ENCODE measurements at regions not wholly inside any gene's neighbourhood (a gene's known extent, or its start where the extent isn't known, plus 50 kb on each side); places are given as distances from the start of the nearest gene placed in this dataset.
"Not testable (repeated sequence)": the region's sequence is repeated elsewhere in the genome, so short reads cannot be mapped to it uniquely, and the experiment has no call there.

GRCh38 chr2:76149846-76150245 lies 439.1 kb upstream of the GCFC2 start:
- intact Hi-C loops (cut with DNase I; ENCODE audit: low total_unique reads) = no loop called here
- ATAC-seq = no peak

GRCh38 chr2:76139303-76139702 lies 428.6 kb upstream of the GCFC2 start:
- in situ Hi-C loops (cut with MboI; ENCODE audit: low sequenced_read_pairs in 4 of 4); H3K4me3 ChIP-seq; ATAC-seq; H3K36me3 ChIP-seq; H3K4me1 ChIP-seq; H3K9me3 ChIP-seq; DNase-seq; H3K27ac ChIP-seq; H3K27me3 ChIP-seq; intact Hi-C loops (cut with DNase I; ENCODE audit: low total_unique reads): not testable (repeated sequence)

More at GRCh38 chr2:76149846-76150245, 439.1 kb upstream of the GCFC2 start:
- DNase-seq = no peak
- H3K36me3 ChIP-seq = no peaks in the 10 kb centered on the region
- TF ChIP-seq, protein P1, sequence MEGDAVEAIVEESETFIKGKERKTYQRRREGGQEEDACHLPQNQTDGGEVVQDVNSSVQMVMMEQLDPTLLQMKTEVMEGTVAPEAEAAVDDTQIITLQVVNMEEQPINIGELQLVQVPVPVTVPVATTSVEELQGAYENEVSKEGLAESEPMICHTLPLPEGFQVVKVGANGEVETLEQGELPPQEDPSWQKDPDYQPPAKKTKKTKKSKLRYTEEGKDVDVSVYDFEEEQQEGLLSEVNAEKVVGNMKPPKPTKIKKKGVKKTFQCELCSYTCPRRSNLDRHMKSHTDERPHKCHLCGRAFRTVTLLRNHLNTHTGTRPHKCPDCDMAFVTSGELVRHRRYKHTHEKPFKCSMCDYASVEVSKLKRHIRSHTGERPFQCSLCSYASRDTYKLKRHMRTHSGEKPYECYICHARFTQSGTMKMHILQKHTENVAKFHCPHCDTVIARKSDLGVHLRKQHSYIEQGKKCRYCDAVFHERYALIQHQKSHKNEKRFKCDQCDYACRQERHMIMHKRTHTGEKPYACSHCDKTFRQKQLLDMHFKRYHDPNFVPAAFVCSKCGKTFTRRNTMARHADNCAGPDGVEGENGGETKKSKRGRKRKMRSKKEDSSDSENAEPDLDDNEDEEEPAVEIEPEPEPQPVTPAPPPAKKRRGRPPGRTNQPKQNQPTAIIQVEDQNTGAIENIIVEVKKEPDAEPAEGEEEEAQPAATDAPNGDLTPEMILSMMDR (IDR thresholded peaks at IDR 0.05 in 4 of 5, conservative IDR thresholded peaks at IDR 0.05 in 1 of 5) = no peak
- no peak for TF ChIP-seq POLR2A (IDR thresholded peaks at IDR 0.05)
- no peak overlapping the region for H3K27ac ChIP-seq
- H3K27me3 ChIP-seq = no peaks in the 10 kb centered on the region
- H3K4me3 ChIP-seq = no peak overlapping the region
- in situ Hi-C loops (cut with MboI; ENCODE audit: low sequenced_read_pairs in 4 of 4) = no loop called here
- H3K4me1 ChIP-seq = no peaks in the 10 kb centered on the region
- H3K9me3 ChIP-seq = peaks cover 0 to 6% (median 0%) of the 10 kb centered on the region in 3 donors

DNA sequence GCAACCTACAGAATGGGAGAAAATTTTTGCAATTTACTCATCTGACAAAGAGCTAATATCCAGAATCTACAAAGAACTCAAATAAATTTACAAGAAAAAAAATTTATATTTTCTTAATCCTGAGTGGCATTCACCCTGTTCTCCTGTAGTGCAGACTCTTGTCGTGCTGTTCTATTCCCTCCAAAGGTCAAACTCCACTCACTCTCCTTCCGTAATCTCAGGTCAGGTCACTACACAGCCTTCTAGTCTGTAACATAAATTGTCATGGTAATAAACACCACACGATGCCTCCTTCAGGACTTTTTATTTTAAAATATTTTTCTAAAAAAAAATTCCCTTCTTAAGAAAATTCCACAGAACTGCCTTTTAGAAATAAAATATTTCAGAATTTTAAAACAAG lies 417.9 kb upstream of the GCFC2 start:
- ATAC-seq = no peak
- intact Hi-C loops (cut with DNase I; ENCODE audit: low total_unique reads) = no loop called here

DNA sequence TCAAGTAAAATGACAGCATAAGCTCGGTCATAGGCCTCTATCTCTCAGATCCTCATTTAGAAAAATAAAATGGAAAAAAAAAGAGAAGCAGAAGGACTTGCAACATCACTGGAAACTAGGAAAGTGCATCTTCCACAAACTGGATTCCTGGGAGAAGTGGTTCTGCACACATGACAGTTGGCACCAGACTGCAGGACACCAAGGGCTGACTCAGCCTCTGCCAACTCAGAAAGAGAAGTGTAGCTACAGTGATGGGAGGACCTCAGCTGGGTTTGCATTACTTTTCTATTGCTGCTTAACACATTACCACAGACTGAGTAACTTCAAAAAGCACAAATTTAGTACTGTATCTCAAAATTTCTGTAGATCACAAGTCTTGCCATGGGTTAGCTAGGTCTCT lies 409.5 kb upstream of the GCFC2 start:
- Histone ChIP-seq H3K27me3 (no peaks in the 10 kb centered on the region), H3K4me1 (no peaks in the 10 kb centered on the region), H3K4me3 (no peak overlapping the region), H3K27ac (no peak overlapping the region), H3K36me3 (no peaks in the 10 kb centered on the region), H3K9me3 (no peaks in the 10 kb centered on the region)
- TF ChIP-seq POLR2A (IDR thresholded peaks at IDR 0.05) = no peak
- TF ChIP-seq, protein P1 (IDR thresholded peaks at IDR 0.05 in 4 of 5, conservative IDR thresholded peaks at IDR 0.05 in 1 of 5) = no peak
- intact Hi-C loops (cut with DNase I; ENCODE audit: low total_unique reads) (no loop called here), in situ Hi-C loops (cut with MboI; ENCODE audit: low sequenced_read_pairs in 4 of 4) (no loop called here)
- ATAC-seq = no peak
- no peak for DNase-seq

More for the DNA sequence above, 417.9 kb upstream of the GCFC2 start:
- Histone ChIP-seq H3K27me3 (no peaks in the 10 kb centered on the region), H3K4me1 (no peaks in the 10 kb centered on the region), H3K27ac (no peak overlapping the region), H3K9me3 (no peaks in the 10 kb centered on the region), H3K36me3 (no peaks in the 10 kb centered on the region), H3K4me3 (no peak overlapping the region)
- TF ChIP-seq, protein P1 (IDR thresholded peaks at IDR 0.05 in 4 of 5, conservative IDR thresholded peaks at IDR 0.05 in 1 of 5) = no peak
- TF ChIP-seq POLR2A (IDR thresholded peaks at IDR 0.05) = no peak
- DNase-seq = no peak
- in situ Hi-C loops (cut with MboI; ENCODE audit: low sequenced_read_pairs in 4 of 4) = no loop called here

- DNase-seq (no peak), ATAC-seq (no peak)
- H3K36me3 ChIP-seq = no peaks in the 10 kb centered on the region
- H3K4me3 ChIP-seq = no peak overlapping the region
- no peaks in the 10 kb centered on the region for H3K9me3 ChIP-seq
- intact Hi-C loops (cut with DNase I; ENCODE audit: low total_unique reads) = no loop called here
- H3K4me1 ChIP-seq = no peaks in the 10 kb centered on the region
- no peak overlapping the region for H3K27ac ChIP-seq
- in situ Hi-C loops (cut with MboI; ENCODE audit: low sequenced_read_pairs in 4 of 4) = no loop called here
- TF ChIP-seq, protein P1 (IDR thresholded peaks at IDR 0.05 in 4 of 5, conservative IDR thresholded peaks at IDR 0.05 in 1 of 5) = no peak
- TF ChIP-seq POLR2A (IDR thresholded peaks at IDR 0.05) = no peak
- H3K27me3 ChIP-seq = no peaks in the 10 kb centered on the region
Observed at GRCh38 chr2:76089683-76090082, 379.0 kb upstream of the GCFC2 start.
